ENCODE measurements at regions not wholly inside any gene's neighbourhood (a gene's known extent, or its start where the extent isn't known, plus 50 kb on each side); places are given as distances from the start of the nearest gene placed in this dataset.

GRCh38 chr6:105500693-105501092 is 97.8 kb upstream of the PREP start:
- peaks cover 16% of the 10 kb centered on the region for H3K27me3 ChIP-seq
- H3K4me3 ChIP-seq (ENCODE audit: low read depth, low read length): no peak overlapping the region
- no peak for DNase-seq
- H3K36me3 ChIP-seq: no peaks in the 10 kb centered on the region
- H3K9me3 ChIP-seq: no peaks in the 10 kb centered on the region
- H3K4me1 ChIP-seq: no peaks in the 10 kb centered on the region
- TF ChIP-seq CTCF (IDR thresholded peaks at IDR 0.05; ENCODE audit: low read depth, low read length): peak; percentile 21; the same call in 1 of the 2 replicates

- DNase-seq: no peak
- H3K4me3 ChIP-seq (ENCODE audit: low read depth, low read length): no peak overlapping the region
- no peaks in the 10 kb centered on the region for H3K36me3 ChIP-seq
- H3K4me1 ChIP-seq: no peaks in the 10 kb centered on the region
- no peaks in the 10 kb centered on the region for H3K9me3 ChIP-seq
- no peak for TF ChIP-seq CTCF (IDR thresholded peaks at IDR 0.05; ENCODE audit: low read depth, low read length)
- H3K27me3 ChIP-seq: peaks cover 10% of the 10 kb centered on the region
Observed at GRCh38 chr6:105499931-105500330, 97.0 kb upstream of the PREP start.

- Histone ChIP-seq H3K36me3 (no peaks in the 10 kb centered on the region), H3K9me3 (no peaks in the 10 kb centered on the region), H3K27me3 (peaks cover 6% of the 10 kb centered on the region), H3K4me3 (ENCODE audit: low read depth, low read length) (no peak overlapping the region), H3K4me1 (no peaks in the 10 kb centered on the region)
- DNase-seq: no peak
- no peak for TF ChIP-seq CTCF (IDR thresholded peaks at IDR 0.05; ENCODE audit: low read depth, low read length)
Observed at GRCh38 chr6:105499136-105499870, 96.4 kb upstream of the PREP start.

- H3K9me3 ChIP-seq: no peaks in the 10 kb centered on the region
- no peak for TF ChIP-seq CTCF (IDR thresholded peaks at IDR 0.05; ENCODE audit: low read depth, low read length)
Observed at GRCh38 chr6:105497549-105497948, 94.7 kb upstream of the PREP start.

DNA sequence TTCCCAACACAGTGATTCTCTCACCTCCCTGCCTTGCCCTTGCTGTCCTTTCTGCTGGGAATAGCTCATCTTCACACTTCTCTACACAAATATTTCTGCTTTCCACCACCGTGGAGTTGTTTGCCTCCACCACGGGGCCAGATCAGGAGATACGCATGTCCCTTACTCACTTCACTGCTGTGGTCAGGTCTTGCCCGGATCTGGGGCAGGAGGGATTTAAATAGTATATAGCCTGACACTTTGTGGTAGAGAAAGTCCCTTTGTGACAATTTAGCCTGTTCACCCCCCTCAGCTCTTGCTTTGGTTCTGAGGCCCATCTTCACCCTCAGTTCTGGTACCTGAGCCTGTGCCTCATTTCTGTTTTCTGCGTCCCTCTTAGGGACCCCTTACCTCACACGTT is 92.6 kb upstream of the PREP start:
- TF ChIP-seq CTCF (IDR thresholded peaks at IDR 0.05; ENCODE audit: low read depth, low read length): no peak
- H3K4me1 ChIP-seq: no peaks in the 10 kb centered on the region
- no peak overlapping the region for H3K4me3 ChIP-seq (ENCODE audit: low read depth, low read length)
- H3K36me3 ChIP-seq: no peaks in the 10 kb centered on the region
- no peak for DNase-seq
- no peaks in the 10 kb centered on the region for H3K9me3 ChIP-seq
- H3K27me3 ChIP-seq: peaks cover 4% of the 10 kb centered on the region; the same call in 1 of the 2 replicates

More at GRCh38 chr6:105497549-105497948, 94.7 kb upstream of the PREP start:
- no peaks in the 10 kb centered on the region for H3K4me1 ChIP-seq
- no peaks in the 10 kb centered on the region for H3K36me3 ChIP-seq
- peaks cover 4% of the 10 kb centered on the region; the same call in 1 of the 2 replicates for H3K27me3 ChIP-seq
- no peak for DNase-seq
- no peak overlapping the region for H3K4me3 ChIP-seq (ENCODE audit: low read depth, low read length)

GRCh38 chr6:105494688-105495087 is 91.8 kb upstream of the PREP start:
- peaks cover 4% of the 10 kb centered on the region; the same call in 1 of the 2 replicates for H3K27me3 ChIP-seq
- H3K36me3 ChIP-seq: no peaks in the 10 kb centered on the region
- no peak overlapping the region for H3K4me3 ChIP-seq (ENCODE audit: low read depth, low read length)
- H3K4me1 ChIP-seq: no peaks in the 10 kb centered on the region
- DNase-seq: no peak
- no peaks in the 10 kb centered on the region for H3K9me3 ChIP-seq
- TF ChIP-seq CTCF (IDR thresholded peaks at IDR 0.05; ENCODE audit: low read depth, low read length): no peak
